ENCODE measurements at regions not wholly inside any gene's neighbourhood (a gene's known extent, or its start where the extent isn't known, plus 50 kb on each side); places are given as distances from the start of the nearest gene placed in this dataset.

GRCh38 chr4:14716691-14717090, 285.6 kb upstream of the CPEB2 start:
- Histone ChIP-seq H3K4me3 (no peak overlapping the region), H3K4me1 (ENCODE audit: control insufficient read depth in 1 of 2, low read depth in 2 of 2) (peaks cover 11% of the 10 kb centered on the region in 2 donors), H3K27ac (no peak overlapping the region), H3K27me3 (replicated peaks; ENCODE audit: insufficient read depth) (no peaks in the 10 kb centered on the region), H3K36me3 (no peaks in the 10 kb centered on the region), H3K9me3 (no peaks in the 10 kb centered on the region)
- ATAC-seq (ENCODE audit: insufficient number of reproducible peaks, low FRiP score, low read depth) (no peak), DNase-seq (ENCODE audit: low spot score) (no peak)
- TF ChIP-seq CTCF (IDR thresholded peaks at IDR 0.05): no peak

GRCh38 chr4:14719053-14719452, 283.2 kb upstream of the CPEB2 start:
- peak overlapping the region; percentile 23 for H3K4me3 ChIP-seq
- no peaks in the 10 kb centered on the region for H3K9me3 ChIP-seq
- no peak for TF ChIP-seq CTCF (IDR thresholded peaks at IDR 0.05)
- DNase-seq (ENCODE audit: low spot score): peak; percentile 3
- no peaks in the 10 kb centered on the region for H3K27me3 ChIP-seq (replicated peaks; ENCODE audit: insufficient read depth)
- H3K27ac ChIP-seq: peak overlapping the region in 1 of 2 donors; percentile 63
- H3K36me3 ChIP-seq: no peaks in the 10 kb centered on the region
- ATAC-seq (ENCODE audit: insufficient number of reproducible peaks, low FRiP score, low read depth): peak; percentile 88
- peaks cover 11% of the 10 kb centered on the region in 2 donors for H3K4me1 ChIP-seq (ENCODE audit: control insufficient read depth in 1 of 2, low read depth in 2 of 2)

- H3K27ac ChIP-seq: no peak overlapping the region
- no peak for DNase-seq (ENCODE audit: low spot score)
- ATAC-seq (ENCODE audit: insufficient number of reproducible peaks, low FRiP score, low read depth): no peak
- TF ChIP-seq CTCF (IDR thresholded peaks at IDR 0.05): no peak
- no peaks in the 10 kb centered on the region for H3K9me3 ChIP-seq
- no peaks in the 10 kb centered on the region for H3K36me3 ChIP-seq
- no peak overlapping the region for H3K4me3 ChIP-seq
- H3K4me1 ChIP-seq (ENCODE audit: control insufficient read depth in 1 of 2, low read depth in 2 of 2): no peaks in the 10 kb centered on the region
- no peaks in the 10 kb centered on the region for H3K27me3 ChIP-seq (replicated peaks; ENCODE audit: insufficient read depth)
Measured at GRCh38 chr4:14726441-14726840, 275.8 kb upstream of the CPEB2 start.

GRCh38 chr4:14726877-14727361, 275.4 kb upstream of the CPEB2 start:
- Histone ChIP-seq H3K27ac (no peak overlapping the region), H3K27me3 (replicated peaks; ENCODE audit: insufficient read depth) (no peaks in the 10 kb centered on the region), H3K4me3 (no peak overlapping the region), H3K36me3 (no peaks in the 10 kb centered on the region), H3K9me3 (no peaks in the 10 kb centered on the region), H3K4me1 (ENCODE audit: control insufficient read depth in 1 of 2, low read depth in 2 of 2) (no peaks in the 10 kb centered on the region)
- ATAC-seq (ENCODE audit: insufficient number of reproducible peaks, low FRiP score, low read depth) (no peak), DNase-seq (ENCODE audit: low spot score) (no peak)
- TF ChIP-seq CTCF (IDR thresholded peaks at IDR 0.05): no peak

DNA sequence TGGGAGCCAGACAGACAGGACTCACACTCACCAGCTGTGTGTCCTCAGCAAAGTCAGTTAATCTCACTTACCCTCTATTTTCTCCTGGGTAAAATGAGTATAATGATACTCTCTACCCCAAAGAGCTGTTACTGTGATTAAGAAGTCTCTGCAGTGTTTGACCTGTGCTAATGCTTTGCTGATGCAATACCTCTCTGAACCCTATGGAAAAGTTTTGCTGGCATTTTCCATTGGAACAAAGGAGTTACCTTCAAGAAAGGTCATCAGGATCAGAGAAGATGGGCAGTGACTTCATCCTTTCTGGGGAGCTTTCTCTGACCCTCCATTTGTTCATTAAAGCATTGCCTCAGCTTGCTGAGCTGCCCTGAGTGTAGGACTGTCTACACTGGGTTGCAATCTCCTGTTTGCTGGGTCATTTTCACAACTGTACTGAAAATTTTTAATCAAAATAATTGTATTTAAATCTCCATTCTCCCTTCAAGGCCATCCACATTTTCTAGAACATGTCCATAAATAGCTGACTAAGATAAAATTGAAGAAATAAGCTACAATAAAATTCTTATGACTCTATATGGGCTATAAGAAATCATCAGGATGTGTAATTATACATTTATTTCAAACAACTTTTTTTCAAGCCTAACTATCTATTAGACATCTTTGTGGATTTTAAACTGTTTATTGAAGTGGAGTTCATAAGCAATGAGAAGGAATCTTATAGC, 272.8 kb upstream of the CPEB2 start:
- Histone ChIP-seq H3K27me3 (replicated peaks; ENCODE audit: insufficient read depth) (no peaks in the 10 kb centered on the region), H3K36me3 (no peaks in the 10 kb centered on the region), H3K9me3 (no peaks in the 10 kb centered on the region), H3K27ac (no peak overlapping the region), H3K4me1 (ENCODE audit: control insufficient read depth in 1 of 2, low read depth in 2 of 2) (no peaks in the 10 kb centered on the region), H3K4me3 (no peak overlapping the region)
- DNase-seq (ENCODE audit: low spot score) (no peak), ATAC-seq (ENCODE audit: insufficient number of reproducible peaks, low FRiP score, low read depth) (no peak)
- no peak for TF ChIP-seq CTCF (IDR thresholded peaks at IDR 0.05)

All from thoracic aorta (tissue), 2 donors.